ENCODE measurements at regions not wholly inside any gene's neighbourhood (a gene's known extent, or its start where the extent isn't known, plus 50 kb on each side); places are given as distances from the start of the nearest gene placed in this dataset.

- WGBS (ENCODE audit: low lambda C conversion rate) = 14% methylated on average over 8 of the region's 8 CpGs
- Histone ChIP-seq H4K20me1 (ENCODE audit: insufficient read depth, low read length) (no peaks in the 10 kb centered on the region), H2AFZ (ENCODE audit: low read length) (no peak overlapping the region), H3K79me2 (ENCODE audit: insufficient read depth, low read length) (no peaks in the 10 kb centered on the region), H3K4me3 (replicated peaks in 1 of 3; ENCODE audit: insufficient read depth in 1 of 3, low read depth in 2 of 3, low read length in 3 of 3) (no peak overlapping the region), H3K27me3 (ENCODE audit: control insufficient read depth in 1 of 2, insufficient read depth in 2 of 2, low read length in 2 of 2) (no peaks in the 10 kb centered on the region), H3K4me2 (ENCODE audit: low read depth, low read length) (no peak overlapping the region), H3K36me3 (replicated peaks in 1 of 2; ENCODE audit: control insufficient read depth in 1 of 2, insufficient read depth in 2 of 2, low read length in 2 of 2) (no peaks in the 10 kb centered on the region), H3K9me3 (ENCODE audit: low read length) (no peaks in the 10 kb centered on the region), H3K4me1 (ENCODE audit: insufficient read depth, low read length) (no peaks in the 10 kb centered on the region), H3K9ac (ENCODE audit: insufficient read depth, low read depth, low read length) (no peak overlapping the region), H3K27ac (ENCODE audit: extremely low read length, insufficient read depth, low read length) (no peak overlapping the region)
- ChIA-PET CTCF (ENCODE audit: low intra/inter-chr PET ratio, low total read pairs) (no interaction called here), POLR2A (no interaction called here)
- intact Hi-C loops (cut with micrococcal nuclease; ENCODE audit: unreplicated experiment) = no loop called here
- TF ChIP-seq RFX1 (IDR thresholded peaks at IDR 0.05) = no peak
- FAIRE-seq = no peak
- in situ Hi-C loops (cut with HindIII; ENCODE audit: extremely low pct_ligation_motif_present, low pct_unique_long_range_greater_than_20kb) = no loop called here
- no peak for DNase-seq (ENCODE audit: low spot score)
- ATAC-seq = no peak
- BruUV-seq (replicated peaks) = no TSS peak
Measured at GRCh38 chr10:61539876-61540275, 86.7 kb upstream of the TMEM26 start.

- WGBS (ENCODE audit: low lambda C conversion rate) = 2% methylated on average over 1 of the region's 1 CpG
- POLR2A ChIA-PET = no interaction called here
Measured at GRCh38 chr10:61529208-61529607, 76.0 kb upstream of the TMEM26 start.

More at GRCh38 chr10:61529208-61529607, 76.0 kb upstream of the TMEM26 start:
- Histone ChIP-seq H3K79me2 (ENCODE audit: insufficient read depth, low read length) (no peaks in the 10 kb centered on the region), H2AFZ (ENCODE audit: low read length) (no peak overlapping the region), H3K27ac (ENCODE audit: extremely low read length, insufficient read depth, low read length) (no peak overlapping the region), H3K9me3 (ENCODE audit: low read length) (no peaks in the 10 kb centered on the region), H3K4me3 (replicated peaks in 1 of 3; ENCODE audit: insufficient read depth in 1 of 3, low read depth in 2 of 3, low read length in 3 of 3) (no peak overlapping the region), H3K9ac (ENCODE audit: insufficient read depth, low read depth, low read length) (no peak overlapping the region), H4K20me1 (ENCODE audit: insufficient read depth, low read length) (no peaks in the 10 kb centered on the region), H3K4me2 (ENCODE audit: low read depth, low read length) (no peak overlapping the region), H3K36me3 (replicated peaks in 1 of 2; ENCODE audit: control insufficient read depth in 1 of 2, insufficient read depth in 2 of 2, low read length in 2 of 2) (no peaks in the 10 kb centered on the region), H3K4me1 (ENCODE audit: insufficient read depth, low read length) (no peaks in the 10 kb centered on the region), H3K27me3 (ENCODE audit: control insufficient read depth in 1 of 2, insufficient read depth in 2 of 2, low read length in 2 of 2) (no peaks in the 10 kb centered on the region)
- in situ Hi-C loops (cut with HindIII; ENCODE audit: extremely low pct_ligation_motif_present, low pct_unique_long_range_greater_than_20kb) (no loop called here), intact Hi-C loops (cut with micrococcal nuclease; ENCODE audit: unreplicated experiment) (no loop called here)
- TF ChIP-seq MXD3 (CRISPR knock-in tag; IDR thresholded peaks at IDR 0.05) (no peak), CHCHD3 (CRISPR knock-in tag; IDR thresholded peaks at IDR 0.05) (no peak), ZBTB8A (CRISPR knock-in tag; IDR thresholded peaks at IDR 0.05; ENCODE audit: borderline replicate concordance, low read depth) (no peak), ZNF280B (CRISPR knock-in tag; IDR thresholded peaks at IDR 0.05; ENCODE audit: borderline replicate concordance) (no peak), ZNF737 (CRISPR knock-in tag; IDR thresholded peaks at IDR 0.05; ENCODE audit: borderline replicate concordance) (no peak), PITX1 (CRISPR knock-in tag; IDR thresholded peaks at IDR 0.05) (no peak), ZNF256 (CRISPR knock-in tag; conservative IDR thresholded peaks at IDR 0.05) (no peak)
- ATAC-seq = no peak
- no peak for DNase-seq (ENCODE audit: low spot score)
- CTCF ChIA-PET (ENCODE audit: low intra/inter-chr PET ratio, low total read pairs) = no interaction called here
- FAIRE-seq = no peak
- BruUV-seq (replicated peaks) = no TSS peak
